CD14-positive monocyte (primary cell): ENCODE measurements at regions not wholly inside any gene's neighbourhood (a gene's known extent, or its start where the extent isn't known, plus 50 kb on each side); places are given as distances from the start of the nearest gene placed in this dataset.
A peak's percentile ranks its signal among the peaks of the same experiment; 100 is the strongest.

ENCODE experiments used
- DNase-seq, 3 donors: peaks; one replicate each; pipeline ENCODE4 v3.0.0-alpha.2; 2011 to 2022
- H2AFZ ChIP-seq: 2 replicates; pipeline ENCODE4 v1.6.0; 2012; ENCODE audit warnings: mild to moderate bottlenecking, low read depth, low read length, inconsistent platforms; ENCODE audit not compliant: insufficient read depth, poor library complexity, severe bottlenecking
- H3K27ac ChIP-seq, 2 donors: 1 replicate in 1 of 2; 2 replicates in 1 of 2; pipeline ENCODE4 v1.5.1; 2012 to 2013; ENCODE audit warnings: low read length in 2 of 2, control low read depth in 1 of 2, inconsistent platforms in 1 of 2, low read depth in 1 of 2, mild to moderate bottlenecking in 1 of 2
- H3K27me3 ChIP-seq, 2 donors: one replicate each; pipeline versions ENCODE4 v1.6.0 to v1.6.1; 2011 to 2013; ENCODE audit warnings: low read length in 2 of 2; ENCODE audit not compliant: control insufficient read depth in 2 of 2, insufficient read depth in 2 of 2
- H3K36me3 ChIP-seq, 2 donors: replicated peaks in 1 of 2; 1 replicate in 1 of 2; 2 replicates in 1 of 2; pipeline versions ENCODE4 v1.5.1 to v1.6.1; 2012 to 2013; ENCODE audit warnings: low read length in 2 of 2, control low read depth in 1 of 2, inconsistent platforms in 1 of 2, mild to moderate bottlenecking in 1 of 2; ENCODE audit not compliant: insufficient read depth in 2 of 2, control insufficient read depth in 1 of 2
- H3K4me1 ChIP-seq, 2 donors: 1 replicate in 1 of 2; 2 replicates in 1 of 2; pipeline versions ENCODE4 v1.5.1 to v1.6.1; 2012 to 2013; ENCODE audit warnings: low read length in 2 of 2, control low read depth in 1 of 2, inconsistent platforms in 1 of 2, mild to moderate bottlenecking in 1 of 2, moderate library complexity in 1 of 2; ENCODE audit not compliant: insufficient read depth in 2 of 2, control insufficient read depth in 1 of 2
- H3K4me2 ChIP-seq: replicated peaks from 2 replicates; pipeline ENCODE3; 2012; ENCODE audit warnings: low read length, moderate library complexity, mild to moderate bottlenecking; ENCODE audit not compliant: poor library complexity, severe bottlenecking; ENCODE audit errors: extremely low read depth
- H3K4me3 ChIP-seq, 3 experiments: fragments of 200-600 bp in 1 of 3; sonication (generic) in 1 of 3; replicated peaks in 1 of 3; 1 replicate in 2 of 3; 2 replicates in 1 of 3; pipeline ENCODE4 v1.5.1; 2011 to 2013; ENCODE audit warnings: low read length in 3 of 3, mild to moderate bottlenecking in 3 of 3, control low read depth in 2 of 3, low read depth in 2 of 3, inconsistent platforms in 1 of 3, moderate library complexity in 1 of 3
- H3K79me2 ChIP-seq: 2 replicates; pipeline ENCODE4 v1.6.0; 2012; ENCODE audit warnings: mild to moderate bottlenecking, control low read depth, inconsistent platforms, low read length, moderate library complexity; ENCODE audit not compliant: insufficient read depth
- H3K9ac ChIP-seq: 2 replicates; pipeline ENCODE4 v1.6.0; 2017; ENCODE audit warnings: low read length, mild to moderate bottlenecking; ENCODE audit not compliant: insufficient read depth, poor library complexity, severe bottlenecking
- H3K9me3 ChIP-seq, 2 donors: replicated peaks in 1 of 2; 1 replicate in 1 of 2; 2 replicates in 1 of 2; pipeline versions ENCODE4 v1.5.1 to v1.6.1; 2012 to 2013; ENCODE audit warnings: low read length in 2 of 2, control low read depth in 1 of 2; ENCODE audit not compliant: control insufficient read depth in 1 of 2, insufficient read depth in 1 of 2
- H4K20me1 ChIP-seq: 2 replicates; pipeline ENCODE4 v1.6.0; 2012; ENCODE audit warnings: mild to moderate bottlenecking, low read length, control low read depth, moderate library complexity; ENCODE audit not compliant: insufficient read depth
- H3K27ac Mint-ChIP-seq, 7 donors: one replicate each; pipeline ENCODE4 v1.8.0; 2020; ENCODE audit warnings: mild to moderate bottlenecking in 7 of 7, mixed read lengths in 7 of 7, moderate library complexity in 6 of 7, inconsistent platforms in 2 of 7
- H3K27me3 Mint-ChIP-seq, 3 donors: one replicate each; pipeline ENCODE4 v1.8.0; 2021 to 2022; ENCODE audit warnings: low read depth in 3 of 3, mild to moderate bottlenecking in 3 of 3, mixed read lengths in 3 of 3, moderate library complexity in 3 of 3, inconsistent platforms in 1 of 3
- H3K36me3 Mint-ChIP-seq, 2 donors: one replicate each; pipeline ENCODE4 v1.8.0; 2020; ENCODE audit warnings: mixed read lengths in 2 of 2, inconsistent platforms in 1 of 2, mild to moderate bottlenecking in 1 of 2
- H3K4me1 Mint-ChIP-seq: one replicate; pipeline ENCODE4 v1.8.0; 2020; ENCODE audit warnings: mild to moderate bottlenecking, mixed read lengths
- H3K4me3 Mint-ChIP-seq, 2 donors: one replicate each; pipeline ENCODE4 v1.8.0; 2020; ENCODE audit warnings: mild to moderate bottlenecking in 2 of 2, mixed read lengths in 2 of 2, moderate library complexity in 1 of 2
- H3K9me3 Mint-ChIP-seq, 7 donors: one replicate each; pipeline ENCODE4 v1.8.0; 2020 to 2022; ENCODE audit warnings: mixed read lengths in 7 of 7, mild to moderate bottlenecking in 6 of 7, moderate library complexity in 6 of 7, inconsistent platforms in 2 of 7
- CTCF ChIP-seq: fragments of 200-600 bp; IDR thresholded peaks from one replicate; pipeline ENCODE4 v1.8.0; 2022; ENCODE audit warnings: antibody characterized with exemption, mild to moderate bottlenecking
- WGBS: methylation state at CpG from one replicate; pipeline ENCODE4 v1.1.5; 2013; ENCODE audit warnings: missing lambda C conversion rate; ENCODE audit not compliant: insufficient coverage; 5-methylcytosine and 5-hydroxymethylcytosine counted together
- intact Hi-C, 2 donors: fragments of 100-400 bp; cut with micrococcal nuclease; formaldehyde crosslinking; loops; one replicate each; pipeline versions ENCODE4 v1.15.0 to v1.15.1; 2023

- Histone ChIP-seq H3K9ac (no peak overlapping the region), H3K27me3 (no peaks in the 10 kb centered on the region), H3K36me3 (no peaks in the 10 kb centered on the region), H3K4me3 (no peak overlapping the region), H3K27ac (no peak overlapping the region), H3K79me2 (no peaks in the 10 kb centered on the region), H3K4me1 (peaks cover 0 to 2% of the 10 kb centered on the region in 2 donors), H3K4me2 (no peak overlapping the region), H3K9me3 (peaks cover 0 to 6% of the 10 kb centered on the region in 2 donors), H4K20me1 (no peaks in the 10 kb centered on the region), H2AFZ (no peak overlapping the region)
- DNase-seq: no peak
- peak overlapping the region in 1 of 7 donors; percentile 12 for H3K27ac Mint-ChIP-seq
- no peaks in the 10 kb centered on the region for H3K36me3 Mint-ChIP-seq
- intact Hi-C loops: no loop called here
- no peaks in the 10 kb centered on the region for H3K27me3 Mint-ChIP-seq
- H3K4me1 Mint-ChIP-seq: peaks cover 4% of the 10 kb centered on the region
- TF ChIP-seq CTCF: no peak
- H3K4me3 Mint-ChIP-seq: no peak overlapping the region
- H3K9me3 Mint-ChIP-seq: peaks cover 0 to 9% (median 4%) of the 10 kb centered on the region in 7 donors
Measured at GRCh38 chr6:21935142-21935541, 341.6 kb downstream of the SOX4 start.

GRCh38 chr6:21935561-21936028 lies 342.0 kb downstream of the SOX4 start:
- H3K27me3 ChIP-seq: no peaks in the 10 kb centered on the region
- WGBS: 80% methylated on average over 1 of the region's 2 CpGs
- peaks cover 0 to 2% of the 10 kb centered on the region in 2 donors for H3K4me1 ChIP-seq
- no peak overlapping the region for H3K9ac ChIP-seq
- no peak overlapping the region for H3K4me3 ChIP-seq
- no peaks in the 10 kb centered on the region for H4K20me1 ChIP-seq
- H3K9me3 ChIP-seq: peaks cover 0 to 6% of the 10 kb centered on the region in 2 donors
- H3K36me3 ChIP-seq: no peaks in the 10 kb centered on the region
- no peaks in the 10 kb centered on the region for H3K27me3 Mint-ChIP-seq
- H3K4me1 Mint-ChIP-seq: peaks cover 4% of the 10 kb centered on the region
- peak overlapping the region; percentile 12 for H2AFZ ChIP-seq
- no peak overlapping the region for H3K27ac ChIP-seq
- intact Hi-C loops: no loop called here
- peak; percentile 32 to 43 (median 36) for DNase-seq
- H3K4me2 ChIP-seq: no peak overlapping the region
- H3K27ac Mint-ChIP-seq: peak overlapping the region in 1 of 7 donors; percentile 12
- no peak overlapping the region for H3K4me3 Mint-ChIP-seq
- no peaks in the 10 kb centered on the region for H3K36me3 Mint-ChIP-seq
- H3K9me3 Mint-ChIP-seq: peaks cover 0 to 9% (median 4%) of the 10 kb centered on the region in 7 donors
- no peaks in the 10 kb centered on the region for H3K79me2 ChIP-seq
- TF ChIP-seq CTCF: peak; percentile 84
